SU-DHL-6 (cell line): ENCODE measurements at regions not wholly inside any gene's neighbourhood (a gene's known extent, or its start where the extent isn't known, plus 50 kb on each side); places are given as distances from the start of the nearest gene placed in this dataset.
"Not testable (repeated sequence)": the region's sequence is repeated elsewhere in the genome, so short reads cannot be mapped to it uniquely, and the experiment has no call there.

ENCODE experiments used
- EZH2phosphoT487 ChIP-seq: fragments of 200-600 bp; sonication (generic), shearing (Covaris generic); conservative IDR thresholded peaks from 2 replicates; pipeline ENCODE4 v1.6.1; 2018; ENCODE audit warnings: mild to moderate bottlenecking, antibody characterized with exemption, low read length, moderate library complexity, mixed read lengths
- TF ChIP-seq, protein P1 (sequence below): fragments of 200-600 bp; sonication (generic); IDR thresholded peaks from one replicate; pipeline ENCODE4 v1.5.1; 2017; ENCODE audit warnings: antibody characterized with exemption, mild to moderate bottlenecking, low read length, moderate library complexity; ENCODE audit not compliant: insufficient read depth, poor library complexity, severe bottlenecking

DNA sequence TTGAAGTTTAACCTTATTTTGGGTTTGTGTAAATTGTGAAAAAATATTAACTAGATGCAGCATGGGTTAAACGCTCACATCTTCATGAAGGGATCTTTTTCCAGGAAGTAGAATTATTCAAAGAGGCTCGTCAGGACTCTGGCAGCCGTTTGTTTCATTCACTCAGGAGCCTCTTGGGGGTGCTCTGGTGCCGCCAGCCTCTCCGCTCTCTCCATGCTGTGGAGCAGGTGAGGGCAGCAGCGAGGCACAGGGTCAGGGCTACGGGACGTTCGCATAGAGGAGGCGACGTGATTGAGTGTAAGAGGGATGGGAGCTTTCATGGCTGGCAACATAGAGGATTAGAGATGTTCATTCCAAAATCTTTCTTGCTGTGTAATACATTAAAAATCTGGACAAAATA is 110.8 kb downstream of the GOLGA6L22 start:
- TF ChIP-seq, protein P1, sequence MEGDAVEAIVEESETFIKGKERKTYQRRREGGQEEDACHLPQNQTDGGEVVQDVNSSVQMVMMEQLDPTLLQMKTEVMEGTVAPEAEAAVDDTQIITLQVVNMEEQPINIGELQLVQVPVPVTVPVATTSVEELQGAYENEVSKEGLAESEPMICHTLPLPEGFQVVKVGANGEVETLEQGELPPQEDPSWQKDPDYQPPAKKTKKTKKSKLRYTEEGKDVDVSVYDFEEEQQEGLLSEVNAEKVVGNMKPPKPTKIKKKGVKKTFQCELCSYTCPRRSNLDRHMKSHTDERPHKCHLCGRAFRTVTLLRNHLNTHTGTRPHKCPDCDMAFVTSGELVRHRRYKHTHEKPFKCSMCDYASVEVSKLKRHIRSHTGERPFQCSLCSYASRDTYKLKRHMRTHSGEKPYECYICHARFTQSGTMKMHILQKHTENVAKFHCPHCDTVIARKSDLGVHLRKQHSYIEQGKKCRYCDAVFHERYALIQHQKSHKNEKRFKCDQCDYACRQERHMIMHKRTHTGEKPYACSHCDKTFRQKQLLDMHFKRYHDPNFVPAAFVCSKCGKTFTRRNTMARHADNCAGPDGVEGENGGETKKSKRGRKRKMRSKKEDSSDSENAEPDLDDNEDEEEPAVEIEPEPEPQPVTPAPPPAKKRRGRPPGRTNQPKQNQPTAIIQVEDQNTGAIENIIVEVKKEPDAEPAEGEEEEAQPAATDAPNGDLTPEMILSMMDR = not testable (repeated sequence)
- TF ChIP-seq EZH2phosphoT487 = not testable (repeated sequence)
